SW 1271 (cell line): ENCODE measurements at regions not wholly inside any gene's neighbourhood (a gene's known extent, or its start where the extent isn't known, plus 50 kb on each side); places are given as distances from the start of the nearest gene placed in this dataset.

ENCODE experiments used
- DNase-seq, 2 experiments: peaks; one replicate each; lab custom pipeline; 2025; lab: John Stamatoyannopoulos, UW

- DNase-seq = no peak
These were observed 156.0 kb downstream of the MAF start for GRCh38 chr16:79444572-79444971.

GRCh38 chr16:79439901-79440300, 160.6 kb downstream of the MAF start:
- no peak for DNase-seq

GRCh38 chr16:79437764-79438751, 162.5 kb downstream of the MAF start:
- DNase-seq = no peak

- DNase-seq = no peak
These were observed 163.7 kb downstream of the MAF start for GRCh38 chr16:79436885-79437284.

- no peak for DNase-seq
These were observed 165.8 kb downstream of the MAF start for GRCh38 chr16:79434771-79435170.

GRCh38 chr16:79434092-79434491, 166.4 kb downstream of the MAF start:
- DNase-seq = no peak

- DNase-seq = no peak
These were observed 168.6 kb downstream of the MAF start for GRCh38 chr16:79431923-79432322.

GRCh38 chr16:79430191-79430678, 170.3 kb downstream of the MAF start:
- no peak for DNase-seq

GRCh38 chr16:79429381-79430190, 171.0 kb downstream of the MAF start:
- no peak for DNase-seq

GRCh38 chr16:79426663-79427062, 173.9 kb downstream of the MAF start:
- DNase-seq = no peak

GRCh38 chr16:79422064-79422463, 178.5 kb downstream of the MAF start:
- DNase-seq = no peak

GRCh38 chr16:79421126-79421525, 179.4 kb downstream of the MAF start:
- DNase-seq = no peak

GRCh38 chr16:79420493-79420892, 180.0 kb downstream of the MAF start:
- no peak for DNase-seq

GRCh38 chr16:79419148-79419547, 181.4 kb downstream of the MAF start:
- no peak for DNase-seq

- DNase-seq = no peak
These were observed 182.9 kb downstream of the MAF start for GRCh38 chr16:79417601-79418008.

- DNase-seq = no peak
These were observed 184.4 kb downstream of the MAF start for GRCh38 chr16:79415983-79416640.

- no peak for DNase-seq
These were observed 187.7 kb downstream of the MAF start for GRCh38 chr16:79412783-79413225.

GRCh38 chr16:79411805-79412204, 188.7 kb downstream of the MAF start:
- no peak for DNase-seq

- DNase-seq = no peak
These were observed 189.2 kb downstream of the MAF start for GRCh38 chr16:79411357-79411756.

- no peak for DNase-seq
These were observed 190.6 kb downstream of the MAF start for GRCh38 chr16:79409978-79410377.

- DNase-seq = no peak
These were observed 192.2 kb downstream of the MAF start for GRCh38 chr16:79408355-79408754.
